SK-N-SH (cell line): ENCODE measurements at regions not wholly inside any gene's neighbourhood (a gene's known extent, or its start where the extent isn't known, plus 50 kb on each side); places are given as distances from the start of the nearest gene placed in this dataset.

Experiments used
- CHD2 ChIP-seq: fragments of 150-350 bp; IDR thresholded peaks from 2 replicates; pipeline ENCODE4 v1.6.1; 2018; ENCODE audit warnings: low read length; ENCODE audit not compliant: partially characterized antibody
- CTCF ChIP-seq: fragments of 200-600 bp; sonication (generic); IDR thresholded peaks from 2 replicates; pipeline ENCODE4 v1.6.1; 2017; ENCODE audit warnings: antibody characterized with exemption, mild to moderate bottlenecking, moderate library complexity
- EP300 ChIP-seq, 2 experiments: IDR thresholded peaks; 2 replicates each; pipeline versions ENCODE4 v1.4.0 to v1.6.1; 2012; ENCODE audit warnings: borderline replicate concordance in 1 of 2, low read depth in 1 of 2, low read length in 1 of 2
- EZH2phosphoT487 ChIP-seq: fragments of 200-600 bp; sonication (generic); IDR thresholded peaks from 2 replicates; pipeline ENCODE4 v1.6.1; 2017; ENCODE audit warnings: low read depth, mixed run types, mild to moderate bottlenecking, antibody characterized with exemption, moderate library complexity, borderline replicate concordance
- FOXJ3 ChIP-seq: sonication (generic); formaldehyde crosslinking; IDR thresholded peaks from 2 replicates; pipeline ENCODE4 v1.5.1; 2020; ENCODE audit warnings: mild to moderate bottlenecking, missing genetic modification reagents
- MXI1 ChIP-seq: IDR thresholded peaks from 2 replicates; pipeline ENCODE4 v1.6.1; 2012; ENCODE audit warnings: mild to moderate bottlenecking, low read depth, low read length, improper control_type of control experiment
- POLR2AphosphoS5 ChIP-seq: IDR thresholded peaks from 2 replicates; pipeline ENCODE4 v1.6.1; 2012; ENCODE audit warnings: low read depth, low read length
- RAD21 ChIP-seq: IDR thresholded peaks from 2 replicates; pipeline ENCODE4 v1.6.1; 2012; ENCODE audit warnings: mild to moderate bottlenecking, low read length
- SIN3A ChIP-seq: IDR thresholded peaks from 2 replicates; pipeline ENCODE4 v1.6.1; 2012; ENCODE audit warnings: low read depth, mild to moderate bottlenecking, low read length, moderate library complexity, borderline replicate concordance
- SMC3 ChIP-seq: IDR thresholded peaks from 2 replicates; pipeline ENCODE4 v1.6.1; 2012; ENCODE audit warnings: low read depth, low read length, improper control_type of control experiment
- YY1 ChIP-seq: IDR thresholded peaks from 2 replicates; pipeline ENCODE4 v1.4.0; 2012; ENCODE audit warnings: low read depth, mild to moderate bottlenecking
- TF ChIP-seq, protein P1 (sequence below): fragments of 150-350 bp; IDR thresholded peaks from 2 replicates; pipeline ENCODE4 v1.6.1; 2017; ENCODE audit warnings: antibody characterized with exemption, low read length, low read depth, borderline replicate concordance
- TF ChIP-seq, protein P2 (sequence below): IDR thresholded peaks from 2 replicates; pipeline ENCODE4 v1.4.0; 2012; ENCODE audit warnings: low read depth
- TF ChIP-seq, protein P3 (sequence below): IDR thresholded peaks from 2 replicates; pipeline ENCODE4 v1.4.0; 2012; ENCODE audit warnings: low read depth, borderline replicate concordance

- TF ChIP-seq CTCF (no peak), YY1 (no peak), EP300 (IDR thresholded peaks at IDR 0.05; ENCODE audit: borderline replicate concordance in 1 of 2, low read depth in 1 of 2, low read length in 1 of 2) (no peak), SIN3A (no peak), MXI1 (no peak), FOXJ3 (CRISPR knock-in tag) (no peak), CHD2 (no peak), EZH2phosphoT487 (no peak), POLR2AphosphoS5 (no peak), SMC3 (no peak), RAD21 (no peak)
- TF ChIP-seq, protein P1, sequence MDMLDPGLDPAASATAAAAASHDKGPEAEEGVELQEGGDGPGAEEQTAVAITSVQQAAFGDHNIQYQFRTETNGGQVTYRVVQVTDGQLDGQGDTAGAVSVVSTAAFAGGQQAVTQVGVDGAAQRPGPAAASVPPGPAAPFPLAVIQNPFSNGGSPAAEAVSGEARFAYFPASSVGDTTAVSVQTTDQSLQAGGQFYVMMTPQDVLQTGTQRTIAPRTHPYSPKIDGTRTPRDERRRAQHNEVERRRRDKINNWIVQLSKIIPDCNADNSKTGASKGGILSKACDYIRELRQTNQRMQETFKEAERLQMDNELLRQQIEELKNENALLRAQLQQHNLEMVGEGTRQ: no peak
- TF ChIP-seq, protein P2, sequence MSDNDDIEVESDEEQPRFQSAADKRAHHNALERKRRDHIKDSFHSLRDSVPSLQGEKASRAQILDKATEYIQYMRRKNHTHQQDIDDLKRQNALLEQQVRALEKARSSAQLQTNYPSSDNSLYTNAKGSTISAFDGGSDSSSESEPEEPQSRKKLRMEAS: no peak
- TF ChIP-seq, protein P3, sequence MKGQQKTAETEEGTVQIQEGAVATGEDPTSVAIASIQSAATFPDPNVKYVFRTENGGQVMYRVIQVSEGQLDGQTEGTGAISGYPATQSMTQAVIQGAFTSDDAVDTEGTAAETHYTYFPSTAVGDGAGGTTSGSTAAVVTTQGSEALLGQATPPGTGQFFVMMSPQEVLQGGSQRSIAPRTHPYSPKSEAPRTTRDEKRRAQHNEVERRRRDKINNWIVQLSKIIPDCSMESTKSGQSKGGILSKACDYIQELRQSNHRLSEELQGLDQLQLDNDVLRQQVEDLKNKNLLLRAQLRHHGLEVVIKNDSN: no peak
Observed at GRCh38 chr3:178393824-178394223, 142.4 kb upstream of the KCNMB2 start.
